ENCODE measurements at regions not wholly inside any gene's neighbourhood (a gene's known extent, or its start where the extent isn't known, plus 50 kb on each side); places are given as distances from the start of the nearest gene placed in this dataset.

GRCh38 chr10:131574363-131574706 is 262.8 kb upstream of the TCERG1L start:
- TF ChIP-seq, protein P1, sequence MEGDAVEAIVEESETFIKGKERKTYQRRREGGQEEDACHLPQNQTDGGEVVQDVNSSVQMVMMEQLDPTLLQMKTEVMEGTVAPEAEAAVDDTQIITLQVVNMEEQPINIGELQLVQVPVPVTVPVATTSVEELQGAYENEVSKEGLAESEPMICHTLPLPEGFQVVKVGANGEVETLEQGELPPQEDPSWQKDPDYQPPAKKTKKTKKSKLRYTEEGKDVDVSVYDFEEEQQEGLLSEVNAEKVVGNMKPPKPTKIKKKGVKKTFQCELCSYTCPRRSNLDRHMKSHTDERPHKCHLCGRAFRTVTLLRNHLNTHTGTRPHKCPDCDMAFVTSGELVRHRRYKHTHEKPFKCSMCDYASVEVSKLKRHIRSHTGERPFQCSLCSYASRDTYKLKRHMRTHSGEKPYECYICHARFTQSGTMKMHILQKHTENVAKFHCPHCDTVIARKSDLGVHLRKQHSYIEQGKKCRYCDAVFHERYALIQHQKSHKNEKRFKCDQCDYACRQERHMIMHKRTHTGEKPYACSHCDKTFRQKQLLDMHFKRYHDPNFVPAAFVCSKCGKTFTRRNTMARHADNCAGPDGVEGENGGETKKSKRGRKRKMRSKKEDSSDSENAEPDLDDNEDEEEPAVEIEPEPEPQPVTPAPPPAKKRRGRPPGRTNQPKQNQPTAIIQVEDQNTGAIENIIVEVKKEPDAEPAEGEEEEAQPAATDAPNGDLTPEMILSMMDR (IDR thresholded peaks at IDR 0.05), result no peak
- Histone ChIP-seq H3K27me3 (replicated peaks; ENCODE audit: insufficient read depth) (no peaks in the 10 kb centered on the region), H3K36me3 (no peaks in the 10 kb centered on the region), H3K4me1 (ENCODE audit: control insufficient read depth in 1 of 2, low read depth in 2 of 2) (no peaks in the 10 kb centered on the region), H3K27ac (no peak overlapping the region), H3K9me3 (no peaks in the 10 kb centered on the region), H3K4me3 (no peak overlapping the region)
- DNase-seq (ENCODE audit: low spot score), result no peak
- no peak for ATAC-seq (ENCODE audit: insufficient number of reproducible peaks, low FRiP score, low read depth)

- TF ChIP-seq, protein P1 (IDR thresholded peaks at IDR 0.05), result no peak
- Histone ChIP-seq H3K27ac (no peak overlapping the region), H3K4me3 (no peak overlapping the region), H3K9me3 (no peaks in the 10 kb centered on the region), H3K4me1 (ENCODE audit: control insufficient read depth in 1 of 2, low read depth in 2 of 2) (no peaks in the 10 kb centered on the region), H3K27me3 (replicated peaks; ENCODE audit: insufficient read depth) (no peaks in the 10 kb centered on the region), H3K36me3 (no peaks in the 10 kb centered on the region)
- DNase-seq (ENCODE audit: low spot score), result no peak
- ATAC-seq (ENCODE audit: insufficient number of reproducible peaks, low FRiP score, low read depth), result no peak
Observed at GRCh38 chr10:131574707-131575430, 263.3 kb upstream of the TCERG1L start.

DNA sequence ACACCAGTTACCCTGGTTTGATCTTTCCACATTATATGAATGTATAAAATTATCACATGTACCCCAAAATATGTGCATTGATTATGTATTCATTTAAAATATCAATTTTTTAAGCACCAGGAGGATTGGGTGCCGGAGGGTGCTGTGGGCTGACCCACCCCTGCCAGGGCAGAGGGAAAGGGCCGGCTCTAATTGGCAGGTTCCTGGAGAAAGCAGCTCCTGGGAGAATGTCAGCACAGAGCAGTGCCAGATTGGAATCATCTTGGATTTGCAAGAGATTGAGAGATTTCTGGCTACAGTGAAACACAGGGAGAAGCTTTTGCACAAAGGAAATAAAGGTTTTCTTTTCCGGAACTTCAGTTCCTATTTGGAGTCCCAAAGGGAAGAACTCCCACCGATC is 264.4 kb upstream of the TCERG1L start:
- no peak overlapping the region for H3K27ac ChIP-seq
- DNase-seq (ENCODE audit: low spot score) (no peak), ATAC-seq (ENCODE audit: insufficient number of reproducible peaks, low FRiP score, low read depth) (no peak)
- no peaks in the 10 kb centered on the region for H3K4me1 ChIP-seq (ENCODE audit: control insufficient read depth in 1 of 2, low read depth in 2 of 2)
- no peak overlapping the region for H3K4me3 ChIP-seq
- no peaks in the 10 kb centered on the region for H3K27me3 ChIP-seq (replicated peaks; ENCODE audit: insufficient read depth)
- TF ChIP-seq, protein P1 (IDR thresholded peaks at IDR 0.05), result no peak
- no peaks in the 10 kb centered on the region for H3K9me3 ChIP-seq
- no peaks in the 10 kb centered on the region for H3K36me3 ChIP-seq

- no peak for DNase-seq (ENCODE audit: low spot score)
- no peaks in the 10 kb centered on the region for H3K36me3 ChIP-seq
- H3K27ac ChIP-seq, result no peak overlapping the region
- TF ChIP-seq, protein P1 (IDR thresholded peaks at IDR 0.05), result no peak
- H3K4me3 ChIP-seq, result no peak overlapping the region
- ATAC-seq (ENCODE audit: insufficient number of reproducible peaks, low FRiP score, low read depth), result no peak
- no peaks in the 10 kb centered on the region for H3K27me3 ChIP-seq (replicated peaks; ENCODE audit: insufficient read depth)
- H3K4me1 ChIP-seq (ENCODE audit: control insufficient read depth in 1 of 2, low read depth in 2 of 2), result no peaks in the 10 kb centered on the region
- H3K9me3 ChIP-seq, result no peaks in the 10 kb centered on the region
Observed at GRCh38 chr10:131576341-131577177, 265.0 kb upstream of the TCERG1L start.

- Histone ChIP-seq H3K9me3 (no peaks in the 10 kb centered on the region), H3K27ac (no peak overlapping the region), H3K4me1 (ENCODE audit: control insufficient read depth in 1 of 2, low read depth in 2 of 2) (no peaks in the 10 kb centered on the region), H3K4me3 (no peak overlapping the region), H3K27me3 (replicated peaks; ENCODE audit: insufficient read depth) (no peaks in the 10 kb centered on the region), H3K36me3 (no peaks in the 10 kb centered on the region)
- DNase-seq (ENCODE audit: low spot score) (no peak), ATAC-seq (ENCODE audit: insufficient number of reproducible peaks, low FRiP score, low read depth) (no peak)
- TF ChIP-seq, protein P1 (IDR thresholded peaks at IDR 0.05), result no peak
Observed at GRCh38 chr10:131577178-131577555, 265.6 kb upstream of the TCERG1L start.

Data from thoracic aorta (tissue), 2 donors.